GM12891 (cell line): ENCODE measurements at regions not wholly inside any gene's neighbourhood (a gene's known extent, or its start where the extent isn't known, plus 50 kb on each side); places are given as distances from the start of the nearest gene placed in this dataset.

Experiments used
- POLR2A ChIP-seq: IDR thresholded peaks from 2 replicates; pipeline ENCODE4 v1.6.1; 2011; ENCODE audit warnings: low read depth, low read length, control low read depth
- POLR2AphosphoS5 ChIP-seq: IDR thresholded peaks from 2 replicates; pipeline ENCODE4 v1.6.1; 2011; ENCODE audit warnings: low read depth, low read length, control low read depth
- POU2F2 ChIP-seq: IDR thresholded peaks from 2 replicates; pipeline ENCODE4 v1.6.1; 2011; ENCODE audit warnings: low read depth, mild to moderate bottlenecking, control low read depth, low read length, moderate library complexity
- SPI1 ChIP-seq: IDR thresholded peaks from 2 replicates; pipeline ENCODE4 v1.6.1; 2011; ENCODE audit warnings: low read depth, low read length, control low read depth
- TAF1 ChIP-seq: IDR thresholded peaks from 2 replicates; pipeline ENCODE4 v1.6.1; 2011; ENCODE audit warnings: low read depth, low read length, control low read depth

GRCh38 chr17:22273308-22273707 lies 581.0 kb downstream of the KCNJ18 start:
- no peak for TF ChIP-seq TAF1
- TF ChIP-seq POLR2A = no peak
- no peak for TF ChIP-seq POLR2AphosphoS5
- TF ChIP-seq POU2F2 = no peak
- TF ChIP-seq SPI1 = no peak
